GM19240 (cell line): ENCODE measurements at regions not wholly inside any gene's neighbourhood (a gene's known extent, or its start where the extent isn't known, plus 50 kb on each side); places are given as distances from the start of the nearest gene placed in this dataset.

Experiments
- DNase-seq: peaks from one replicate; pipeline ENCODE4 v3.0.0; 2011; ENCODE audit warnings: low spot score; ENCODE audit not compliant: insufficient read length

DNA sequence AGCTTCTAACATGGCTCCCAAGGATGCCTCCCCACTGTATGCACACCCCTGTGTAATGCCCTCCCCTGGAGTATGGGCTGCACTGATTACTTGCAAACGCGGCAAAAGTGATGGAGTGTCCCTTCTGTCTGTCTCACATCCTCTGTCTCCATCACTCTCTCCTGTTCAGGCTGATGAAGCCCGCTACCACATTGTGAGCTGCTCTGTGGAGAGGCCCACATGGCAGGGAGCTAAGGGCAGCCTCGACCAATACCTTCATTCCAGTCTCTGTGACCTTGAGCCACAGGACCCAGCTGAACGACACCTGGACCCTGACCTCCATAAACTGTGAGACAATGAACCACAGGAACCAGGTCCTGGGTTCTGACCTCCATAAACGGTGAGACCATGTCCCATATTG, 154.1 kb upstream of the ETV3 start:
- no peak for DNase-seq

DNA sequence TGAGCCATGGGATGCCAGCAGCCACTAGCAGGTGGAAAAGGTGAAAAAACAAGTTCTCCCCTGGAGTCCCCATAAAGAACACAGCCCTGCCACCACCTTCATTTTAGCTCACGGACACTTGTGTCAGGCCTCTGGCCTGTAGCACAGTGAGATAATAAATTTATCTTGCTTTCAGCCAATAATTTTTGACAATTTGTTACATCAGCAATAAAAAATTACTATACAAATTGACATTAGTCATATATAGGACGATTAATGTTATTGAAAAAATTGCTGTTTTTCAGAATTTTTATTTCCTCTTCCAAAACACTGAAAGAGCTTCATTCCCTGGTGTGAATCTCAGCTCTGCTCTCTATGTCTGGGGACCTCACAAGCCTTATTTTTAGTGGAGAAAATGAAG, 152.9 kb upstream of the ETV3 start:
- DNase-seq, result no peak

- DNase-seq, result no peak
Measured at GRCh38 chr1:157289424-157290105, 151.4 kb upstream of the ETV3 start.

GRCh38 chr1:157288996-157289395, 150.8 kb upstream of the ETV3 start:
- DNase-seq, result no peak

DNA sequence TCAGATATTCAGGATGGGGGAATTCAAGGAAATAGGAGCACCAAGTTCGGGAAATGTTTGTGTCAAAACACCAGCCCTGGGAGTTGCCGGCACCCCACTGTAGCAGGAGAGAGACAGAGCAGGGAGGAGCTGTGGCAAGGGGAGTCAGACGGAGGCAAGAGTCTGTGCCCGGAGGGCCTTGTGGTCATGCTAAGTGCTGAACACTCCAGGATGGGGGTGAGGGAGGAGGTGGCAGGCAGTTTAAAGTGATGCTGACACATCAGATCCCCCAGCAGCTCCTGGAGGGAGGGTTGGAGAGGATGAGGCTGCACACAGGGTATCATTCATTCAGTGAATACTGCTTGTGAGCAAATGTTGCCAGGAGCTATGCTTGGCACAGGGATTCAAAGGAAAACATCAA, 150.3 kb upstream of the ETV3 start:
- DNase-seq, result no peak

GRCh38 chr1:157288006-157288405, 149.8 kb upstream of the ETV3 start:
- no peak for DNase-seq

- DNase-seq, result no peak
Measured at GRCh38 chr1:157287462-157287861, 149.3 kb upstream of the ETV3 start.

- no peak for DNase-seq
Measured at GRCh38 chr1:157286646-157287420, 148.6 kb upstream of the ETV3 start.

DNA sequence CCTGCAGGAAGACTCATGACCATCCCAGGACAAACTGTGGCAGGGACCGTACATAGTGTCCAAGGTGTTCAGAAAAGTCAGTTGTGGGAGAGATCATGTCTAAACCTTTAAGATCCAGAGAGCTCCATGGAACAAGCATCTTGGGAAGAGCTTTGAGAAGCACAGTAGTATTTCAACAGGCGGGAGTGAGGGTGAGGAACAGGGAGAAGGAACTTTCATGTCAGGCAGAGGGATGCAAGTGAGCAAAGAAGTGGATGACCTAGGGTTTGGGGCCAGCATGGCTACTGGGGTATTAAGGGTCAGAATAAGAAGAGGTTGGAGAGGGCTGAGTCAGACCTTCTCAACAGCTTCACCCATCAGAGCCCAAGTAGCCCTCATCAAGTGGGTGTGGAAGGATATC, 147.9 kb upstream of the ETV3 start:
- DNase-seq, result no peak

- no peak for DNase-seq
Measured at GRCh38 chr1:157284451-157284850, 146.3 kb upstream of the ETV3 start.

DNA sequence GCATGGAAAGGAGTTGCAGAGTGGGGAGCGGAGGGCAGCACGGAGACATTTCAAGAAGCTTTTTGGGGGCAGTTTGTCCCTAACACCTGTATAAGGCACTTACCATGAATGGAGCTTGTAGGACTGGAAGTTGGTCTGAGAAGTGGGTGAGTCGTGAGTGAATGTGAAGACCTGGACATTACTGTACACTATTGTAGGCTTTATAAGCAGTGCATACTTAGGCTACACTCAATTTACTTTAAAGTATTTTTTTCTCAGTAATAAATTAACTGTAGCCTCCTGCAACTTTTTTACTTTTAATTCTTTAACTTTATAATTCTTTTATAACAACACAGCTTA, 141.6 kb upstream of the ETV3 start:
- no peak for DNase-seq

- no peak for DNase-seq
Measured at GRCh38 chr1:157279138-157279801, 141.1 kb upstream of the ETV3 start.

- no peak for DNase-seq
Measured at GRCh38 chr1:157278383-157279137, 140.4 kb upstream of the ETV3 start.

DNA sequence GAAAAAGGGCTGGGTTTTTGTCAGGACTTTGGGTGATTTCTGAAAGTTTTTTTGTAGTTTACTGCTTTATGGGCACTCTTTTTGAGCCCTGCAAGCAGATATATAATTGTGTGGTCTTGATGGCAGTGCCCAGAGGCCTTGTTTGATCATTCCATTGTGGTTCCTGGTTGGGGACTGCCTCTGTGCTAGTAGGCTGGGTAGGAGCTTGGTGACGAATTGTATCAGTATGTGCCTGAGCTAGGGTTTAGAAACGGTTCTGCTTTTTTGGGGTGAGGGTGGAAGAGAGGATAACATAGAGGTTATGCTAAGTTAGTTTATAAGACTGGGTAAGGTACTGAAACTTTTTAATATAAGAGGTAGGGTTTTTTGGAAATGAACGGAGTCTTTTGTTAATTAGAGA, 139.7 kb upstream of the ETV3 start:
- DNase-seq, result no peak

DNA sequence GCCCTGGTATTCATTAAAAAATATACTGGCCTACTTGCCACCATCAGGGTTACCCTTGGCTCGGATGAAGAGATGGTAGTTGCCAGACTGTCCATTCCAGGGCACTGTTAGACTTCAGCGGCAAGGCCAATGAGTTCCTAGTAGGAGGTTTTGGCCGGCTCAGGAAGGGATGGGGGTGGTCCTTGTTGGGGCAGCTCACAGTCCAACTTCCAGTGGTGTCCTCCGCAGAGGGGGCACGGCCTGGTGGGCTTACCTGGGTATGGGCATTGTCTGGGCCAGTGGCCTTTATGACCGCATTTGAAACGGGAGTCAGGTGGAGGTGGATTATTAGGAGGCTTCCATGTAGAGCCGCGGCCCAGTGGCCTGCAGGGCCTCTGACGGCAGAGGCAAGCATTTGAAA, 139.1 kb upstream of the ETV3 start:
- DNase-seq, result no peak

GRCh38 chr1:157274698-157275534, 136.7 kb upstream of the ETV3 start:
- DNase-seq, result no peak

- DNase-seq, result no peak
Measured at GRCh38 chr1:157272729-157273524, 134.7 kb upstream of the ETV3 start.

- DNase-seq, result no peak
Measured at GRCh38 chr1:157272264-157272663, 134.1 kb upstream of the ETV3 start.

DNA sequence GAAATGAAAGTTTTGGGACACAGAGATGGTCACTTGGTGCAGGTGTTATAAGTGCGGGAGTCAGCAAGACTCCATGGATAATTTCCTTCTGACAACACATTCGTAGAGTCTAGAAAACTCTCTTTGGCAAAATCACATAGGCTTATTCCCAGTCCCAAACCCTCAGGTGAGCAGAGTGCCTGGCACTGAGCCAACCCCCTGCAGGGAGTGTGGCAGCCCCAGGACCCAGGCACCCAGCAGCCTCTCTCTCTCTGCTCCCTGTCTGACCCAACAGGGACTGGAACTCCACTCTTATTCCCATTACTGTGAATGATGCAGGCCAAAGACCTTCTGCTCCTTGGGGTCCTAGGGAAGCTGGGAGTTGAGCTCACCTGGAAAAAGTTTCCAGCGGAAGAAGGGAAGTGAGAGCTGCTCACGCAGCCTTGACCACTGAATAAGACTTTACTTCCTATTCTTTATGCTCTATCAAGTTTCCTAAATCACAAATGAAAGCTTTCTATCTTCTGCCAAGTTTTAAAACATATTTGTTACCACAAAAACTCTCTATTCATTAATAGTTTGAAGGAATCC, 132.6 kb upstream of the ETV3 start:
- no peak for DNase-seq
